ENCODE measurements at regions not wholly inside any gene's neighbourhood (a gene's known extent, or its start where the extent isn't known, plus 50 kb on each side); places are given as distances from the start of the nearest gene placed in this dataset.

- Histone ChIP-seq H3K27ac (peak overlapping the region; percentile 29 to 57), H3K36me3 (no peaks in the 10 kb centered on the region), H3K4me3 (no peak overlapping the region), H3K9me3 (no peaks in the 10 kb centered on the region), H3K4me1 (no peaks in the 10 kb centered on the region), H3K27me3 (no peaks in the 10 kb centered on the region)
- TF ChIP-seq POLR2A (IDR thresholded peaks at IDR 0.05) (no peak), CTCF (IDR thresholded peaks at IDR 0.05) (peak in 1 of 4 experiments; percentile 12)
- intact Hi-C loops (cut with DNase I; ENCODE audit: low total_unique reads): no loop called here
- DNase-seq: peak; percentile 20 to 24
Observed at GRCh38 chr18:45171679-45172191, 443.5 kb upstream of the SLC14A2 start.

- no peak for DNase-seq
- TF ChIP-seq CTCF (IDR thresholded peaks at IDR 0.05) (no peak), POLR2A (IDR thresholded peaks at IDR 0.05) (no peak)
- intact Hi-C loops (cut with DNase I; ENCODE audit: low total_unique reads): no loop called here
Observed at GRCh38 chr18:45173327-45173726, 441.9 kb upstream of the SLC14A2 start.

GRCh38 chr18:45173799-45174519, 441.3 kb upstream of the SLC14A2 start:
- Histone ChIP-seq H3K9me3 (no peaks in the 10 kb centered on the region), H3K4me3 (no peak overlapping the region), H3K4me1 (no peaks in the 10 kb centered on the region), H3K36me3 (no peaks in the 10 kb centered on the region), H3K27ac (no peak overlapping the region), H3K27me3 (no peaks in the 10 kb centered on the region)
- intact Hi-C loops (cut with DNase I; ENCODE audit: low total_unique reads): no loop called here
- TF ChIP-seq CTCF (IDR thresholded peaks at IDR 0.05) (no peak), POLR2A (IDR thresholded peaks at IDR 0.05) (no peak)
- no peak for DNase-seq

More at GRCh38 chr18:45173327-45173726, 441.9 kb upstream of the SLC14A2 start:
- H3K9me3 ChIP-seq: no peaks in the 10 kb centered on the region
- no peaks in the 10 kb centered on the region for H3K36me3 ChIP-seq
- no peaks in the 10 kb centered on the region for H3K27me3 ChIP-seq
- no peaks in the 10 kb centered on the region for H3K4me1 ChIP-seq
- no peak overlapping the region for H3K27ac ChIP-seq
- no peak overlapping the region for H3K4me3 ChIP-seq

- intact Hi-C loops (cut with DNase I; ENCODE audit: low total_unique reads): no loop called here
- no peaks in the 10 kb centered on the region for H3K27me3 ChIP-seq
- H3K27ac ChIP-seq: no peak overlapping the region
- H3K36me3 ChIP-seq: no peaks in the 10 kb centered on the region
- TF ChIP-seq CTCF (IDR thresholded peaks at IDR 0.05): no peak
- no peak for TF ChIP-seq POLR2A (IDR thresholded peaks at IDR 0.05)
- no peak overlapping the region for H3K4me3 ChIP-seq
- H3K9me3 ChIP-seq: no peaks in the 10 kb centered on the region
- H3K4me1 ChIP-seq: no peaks in the 10 kb centered on the region
- DNase-seq: no peak
Observed at GRCh38 chr18:45174629-45175136, 440.6 kb upstream of the SLC14A2 start.

GRCh38 chr18:45175511-45175910, 439.8 kb upstream of the SLC14A2 start:
- Histone ChIP-seq H3K4me1 (no peaks in the 10 kb centered on the region), H3K27me3 (no peaks in the 10 kb centered on the region), H3K4me3 (no peak overlapping the region), H3K36me3 (no peaks in the 10 kb centered on the region), H3K27ac (no peak overlapping the region), H3K9me3 (no peaks in the 10 kb centered on the region)
- no peak for DNase-seq
- no peak for TF ChIP-seq POLR2A (IDR thresholded peaks at IDR 0.05)
- intact Hi-C loops (cut with DNase I; ENCODE audit: low total_unique reads): no loop called here
